Fibroblast of skin of back (primary cell): ENCODE measurements at regions not wholly inside any gene's neighbourhood (a gene's known extent, or its start where the extent isn't known, plus 50 kb on each side); places are given as distances from the start of the nearest gene placed in this dataset.
"Not testable (repeated sequence)": the region's sequence is repeated elsewhere in the genome, so short reads cannot be mapped to it uniquely, and the experiment has no call there.

Experiments used
- DNase-seq: peaks from one replicate; pipeline ENCODE4 v3.0.0-alpha.2; 2013

GRCh38 chr20:17835240-17835933, 133.2 kb downstream of the SNX5 start:
- peak; percentile 90 for DNase-seq

GRCh38 chr20:17834804-17835203, 133.8 kb downstream of the SNX5 start:
- no peak for DNase-seq

- DNase-seq: peak; percentile 32
Observed at GRCh38 chr20:17833036-17833674, 133.4 kb downstream of the BANF2 start.

GRCh38 chr20:17832236-17832915, 132.6 kb downstream of the BANF2 start:
- no peak for DNase-seq

GRCh38 chr20:17828598-17829144, 128.9 kb downstream of the BANF2 start:
- DNase-seq: no peak

GRCh38 chr20:17827759-17828559, 128.2 kb downstream of the BANF2 start:
- DNase-seq: no peak

GRCh38 chr20:17827079-17827478, 127.3 kb downstream of the BANF2 start:
- no peak for DNase-seq

GRCh38 chr20:17825960-17826843, 126.4 kb downstream of the BANF2 start:
- DNase-seq: peak; percentile 54

GRCh38 chr20:17825252-17825959, 125.6 kb downstream of the BANF2 start:
- DNase-seq: peak; percentile 21

GRCh38 chr20:17824676-17825251, 125.0 kb downstream of the BANF2 start:
- DNase-seq: no peak

GRCh38 chr20:17823409-17824144, 123.8 kb downstream of the BANF2 start:
- no peak for DNase-seq

GRCh38 chr20:17822540-17823408, 123.0 kb downstream of the BANF2 start:
- no peak for DNase-seq

GRCh38 chr20:17822039-17822438, 122.3 kb downstream of the BANF2 start:
- peak; percentile 30 for DNase-seq

GRCh38 chr20:17821606-17822005, 121.8 kb downstream of the BANF2 start:
- DNase-seq: not testable (repeated sequence)

GRCh38 chr20:17819395-17820093, 119.8 kb downstream of the BANF2 start:
- no peak for DNase-seq

GRCh38 chr20:17818187-17818586, 118.4 kb downstream of the BANF2 start:
- no peak for DNase-seq

- peak; percentile 56 for DNase-seq
Observed at GRCh38 chr20:17816804-17817587, 117.2 kb downstream of the BANF2 start.
